Left ventricle myocardium inferior (tissue), 1 donor: ENCODE measurements at regions not wholly inside any gene's neighbourhood (a gene's known extent, or its start where the extent isn't known, plus 50 kb on each side); places are given as distances from the start of the nearest gene placed in this dataset.

Source experiments
- DNase-seq: peaks from one replicate; pipeline ENCODE4 v3.0.0-alpha.2; 2020
- H3K27ac ChIP-seq: fragments of 200-600 bp; replicated peaks from 2 replicates; pipeline ENCODE4 v1.8.0; 2021
- H3K27me3 ChIP-seq: fragments of 200-600 bp; 2 replicates; pipeline ENCODE4 v1.8.0; 2021; ENCODE audit warnings: low read depth
- H3K36me3 ChIP-seq: fragments of 200-600 bp; 2 replicates; pipeline ENCODE4 v1.8.0; 2021
- H3K4me1 ChIP-seq: fragments of 200-600 bp; 2 replicates; pipeline ENCODE4 v1.8.0; 2021
- H3K4me3 ChIP-seq: fragments of 200-600 bp; 2 replicates; pipeline ENCODE4 v1.8.0; 2021; ENCODE audit warnings: mild to moderate bottlenecking, moderate library complexity
- H3K9me3 ChIP-seq: fragments of 200-600 bp; replicated peaks from 2 replicates; pipeline ENCODE4 v1.8.0; 2021
- CTCF ChIP-seq: fragments of 200-600 bp; IDR thresholded peaks from 2 replicates; pipeline ENCODE4 v1.8.0; 2021; ENCODE audit warnings: antibody characterized with exemption, mild to moderate bottlenecking, borderline replicate concordance
- intact Hi-C: fragments of 100-400 bp; cut with micrococcal nuclease; formaldehyde crosslinking; loops from one replicate; pipeline ENCODE4 v1.11.0; 2022
- donor health status: DM: no; HTN: yes; CAD: no; lungs with severe emphysema.

- intact Hi-C loops = no loop called here
- TF ChIP-seq CTCF = no peak
- Histone ChIP-seq H3K9me3 (no peaks in the 10 kb centered on the region), H3K27ac (no peak overlapping the region), H3K4me1 (no peaks in the 10 kb centered on the region), H3K4me3 (no peak overlapping the region), H3K36me3 (no peaks in the 10 kb centered on the region), H3K27me3 (peaks cover 76% of the 10 kb centered on the region)
- no peak for DNase-seq
Observed at GRCh38 chr11:71198823-71199165, 53.6 kb downstream of the SHANK2 start.

- TF ChIP-seq CTCF = no peak
- Histone ChIP-seq H3K27me3 (peaks cover 77% of the 10 kb centered on the region), H3K36me3 (no peaks in the 10 kb centered on the region), H3K9me3 (no peaks in the 10 kb centered on the region), H3K27ac (no peak overlapping the region), H3K4me3 (no peak overlapping the region), H3K4me1 (no peaks in the 10 kb centered on the region)
- DNase-seq = no peak
- intact Hi-C loops = no loop called here
Observed at GRCh38 chr11:71198141-71198822, 54.1 kb downstream of the SHANK2 start.

GRCh38 chr11:71197096-71197495, 55.3 kb downstream of the SHANK2 start:
- intact Hi-C loops = no loop called here
- Histone ChIP-seq H3K9me3 (no peaks in the 10 kb centered on the region), H3K27ac (no peak overlapping the region), H3K36me3 (no peaks in the 10 kb centered on the region), H3K4me3 (no peak overlapping the region), H3K27me3 (peaks cover 76% of the 10 kb centered on the region), H3K4me1 (no peaks in the 10 kb centered on the region)
- DNase-seq = no peak
- TF ChIP-seq CTCF = no peak

DNA sequence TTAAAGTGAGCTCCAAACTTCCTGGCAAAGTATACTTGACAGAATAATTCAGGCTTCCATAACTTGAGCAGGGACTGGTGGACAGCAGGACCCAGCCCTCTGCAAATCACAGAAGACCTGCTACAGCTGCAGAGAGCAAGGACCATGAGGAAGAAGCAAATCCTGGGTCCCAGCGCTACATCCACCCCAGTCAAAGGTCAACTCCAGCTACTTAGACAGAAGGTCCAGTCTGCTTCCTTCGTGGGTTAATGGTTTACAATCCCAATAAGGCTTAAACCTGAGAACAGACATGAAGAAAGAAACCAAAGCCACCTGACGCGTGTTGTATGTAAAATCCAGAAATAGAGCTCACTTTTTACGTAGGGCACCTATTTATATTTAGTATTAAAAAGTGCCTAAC, 57.7 kb downstream of the SHANK2 start:
- Histone ChIP-seq H3K4me1 (no peaks in the 10 kb centered on the region), H3K27ac (no peak overlapping the region), H3K4me3 (no peak overlapping the region), H3K9me3 (no peaks in the 10 kb centered on the region), H3K36me3 (no peaks in the 10 kb centered on the region), H3K27me3 (peaks cover 79% of the 10 kb centered on the region)
- intact Hi-C loops = no loop called here
- DNase-seq = no peak
- no peak for TF ChIP-seq CTCF

GRCh38 chr11:71193431-71193830, 58.9 kb downstream of the SHANK2 start:
- intact Hi-C loops = no loop called here
- no peak for DNase-seq

More at GRCh38 chr11:71193431-71193830, 58.9 kb downstream of the SHANK2 start:
- TF ChIP-seq CTCF = no peak
- no peaks in the 10 kb centered on the region for H3K9me3 ChIP-seq
- H3K27me3 ChIP-seq = peaks cover 79% of the 10 kb centered on the region
- H3K4me3 ChIP-seq = no peak overlapping the region
- H3K4me1 ChIP-seq = no peaks in the 10 kb centered on the region
- H3K27ac ChIP-seq = no peak overlapping the region
- H3K36me3 ChIP-seq = no peaks in the 10 kb centered on the region
